C4-2B (cell line): ENCODE measurements at regions not wholly inside any gene's neighbourhood (a gene's known extent, or its start where the extent isn't known, plus 50 kb on each side); places are given as distances from the start of the nearest gene placed in this dataset.

Source experiments
- ZFX ChIP-seq: fragments of 450-650 bp; IDR thresholded peaks from 2 replicates; pipeline ENCODE4 v1.6.1; 2017
- TF ChIP-seq, protein P1 (sequence below): fragments of 450-650 bp; conservative IDR thresholded peaks from 2 replicates; pipeline ENCODE4 v1.5.1; 2017; ENCODE audit warnings: mild to moderate bottlenecking

- TF ChIP-seq, protein P1, sequence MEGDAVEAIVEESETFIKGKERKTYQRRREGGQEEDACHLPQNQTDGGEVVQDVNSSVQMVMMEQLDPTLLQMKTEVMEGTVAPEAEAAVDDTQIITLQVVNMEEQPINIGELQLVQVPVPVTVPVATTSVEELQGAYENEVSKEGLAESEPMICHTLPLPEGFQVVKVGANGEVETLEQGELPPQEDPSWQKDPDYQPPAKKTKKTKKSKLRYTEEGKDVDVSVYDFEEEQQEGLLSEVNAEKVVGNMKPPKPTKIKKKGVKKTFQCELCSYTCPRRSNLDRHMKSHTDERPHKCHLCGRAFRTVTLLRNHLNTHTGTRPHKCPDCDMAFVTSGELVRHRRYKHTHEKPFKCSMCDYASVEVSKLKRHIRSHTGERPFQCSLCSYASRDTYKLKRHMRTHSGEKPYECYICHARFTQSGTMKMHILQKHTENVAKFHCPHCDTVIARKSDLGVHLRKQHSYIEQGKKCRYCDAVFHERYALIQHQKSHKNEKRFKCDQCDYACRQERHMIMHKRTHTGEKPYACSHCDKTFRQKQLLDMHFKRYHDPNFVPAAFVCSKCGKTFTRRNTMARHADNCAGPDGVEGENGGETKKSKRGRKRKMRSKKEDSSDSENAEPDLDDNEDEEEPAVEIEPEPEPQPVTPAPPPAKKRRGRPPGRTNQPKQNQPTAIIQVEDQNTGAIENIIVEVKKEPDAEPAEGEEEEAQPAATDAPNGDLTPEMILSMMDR = no peak
- TF ChIP-seq ZFX = no peak
These were observed 178.5 kb upstream of the TMEFF2 start for GRCh38 chr2:192373221-192373620.
